Right lobe of liver (tissue), 4 donors: ENCODE measurements at regions not wholly inside any gene's neighbourhood (a gene's known extent, or its start where the extent isn't known, plus 50 kb on each side); places are given as distances from the start of the nearest gene placed in this dataset.

Experiments used
- CTCF ChIP-seq, 4 donors: fragments of 200-600 bp in 3 of 4; fragments of 450-650 bp in 1 of 4; IDR thresholded peaks; one replicate each; pipeline versions ENCODE4 v1.5.1 to v1.8.0; 2016 to 2022; ENCODE audit warnings: antibody characterized with exemption in 4 of 4, mild to moderate bottlenecking in 2 of 4
- POLR2A ChIP-seq: fragments of 450-650 bp; IDR thresholded peaks from one replicate; pipeline ENCODE4 v1.6.1; 2017; ENCODE audit warnings: antibody characterized with exemption, mild to moderate bottlenecking
- donor health status: DM: no; HTN: no; CAD: no.
- donor health status: DM: no; HTN: no; CAD: no.
- donor health status: DM: no; HTN: yes; CAD: no.

DNA sequence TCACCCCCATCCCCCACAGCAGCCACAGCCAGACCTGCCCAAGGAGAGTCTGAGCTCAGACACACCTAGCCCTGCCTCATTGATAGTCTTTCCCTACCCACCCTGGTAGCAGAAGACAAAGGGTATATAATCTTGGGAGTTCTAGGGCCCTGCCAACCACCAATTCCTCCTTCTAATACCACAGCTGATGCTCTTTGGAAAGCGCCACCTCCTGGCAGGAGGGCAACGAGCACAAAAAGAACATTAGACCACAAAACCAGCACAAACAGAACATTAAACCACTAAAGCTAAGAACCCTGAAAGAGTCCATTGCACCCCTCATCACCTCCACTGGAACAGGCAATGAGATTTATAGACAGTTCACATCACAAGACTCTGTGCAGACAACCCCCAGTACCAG is 195.8 kb upstream of the FUT9 start:
- peak in 2 of 4 donors; percentile 17 to 24 for TF ChIP-seq CTCF (IDR thresholded peaks at IDR 0.05)
- TF ChIP-seq POLR2A, result no peak
